K562 (cell line): ENCODE measurements at regions not wholly inside any gene's neighbourhood (a gene's known extent, or its start where the extent isn't known, plus 50 kb on each side); places are given as distances from the start of the nearest gene placed in this dataset.

Experiments
- ETS2 ChIP-seq: IDR thresholded peaks from 2 replicates; pipeline ENCODE4 v1.6.1; 2016; ENCODE audit warnings: borderline replicate concordance, missing genetic modification characterization, mild to moderate bottlenecking, moderate library complexity, missing compliant biosample characterization; ENCODE audit not compliant: poor library complexity, severe bottlenecking
- FOXP1 ChIP-seq: sonication (generic); formaldehyde crosslinking; IDR thresholded peaks from 2 replicates; pipeline ENCODE4 v1.8.0; 2022; ENCODE audit warnings: mild to moderate bottlenecking, missing genetic modification reagents
- ILF3 ChIP-seq: fragments of 450-650 bp; IDR thresholded peaks from 2 replicates; pipeline ENCODE4 v1.6.1; 2018; ENCODE audit warnings: antibody characterized with exemption, mild to moderate bottlenecking, moderate library complexity, borderline replicate concordance
- RBM15 ChIP-seq: fragments of 200-400 bp; formaldehyde crosslinking; IDR thresholded peaks from 2 replicates; pipeline ENCODE4 v1.6.1; 2018; ENCODE audit warnings: mild to moderate bottlenecking, low read length, moderate library complexity; ENCODE audit not compliant: insufficient read depth
- SRF ChIP-seq, 2 experiments: fragments of 250-450, 450-650 bp in 1 of 2; sonication (Bioruptor Pico) in 1 of 2; sonication (generic) in 1 of 2; formaldehyde crosslinking; IDR thresholded peaks; 2 replicates each; pipeline versions ENCODE4 v1.5.0 to v1.5.1; 2020 to 2022; ENCODE audit warnings: mild to moderate bottlenecking in 1 of 2, missing genetic modification reagents in 1 of 2
- ZBTB26 ChIP-seq: fragments of 450-650 bp; formaldehyde crosslinking; IDR thresholded peaks from 2 replicates; pipeline ENCODE4 v1.4.0; 2022; ENCODE audit warnings: missing genetic modification characterization
- ZBTB7A ChIP-seq: IDR thresholded peaks from 2 replicates; pipeline ENCODE4 v1.6.1; 2011; ENCODE audit warnings: low read depth, mild to moderate bottlenecking, low read length, moderate library complexity, borderline replicate concordance; ENCODE audit not compliant: control insufficient read depth
- ZMIZ1 ChIP-seq, 2 experiments: fragments of 150-350 bp in 1 of 2; IDR thresholded peaks; 2 replicates each; pipeline ENCODE4 v1.6.1; 2012 to 2016; ENCODE audit warnings: low read depth in 2 of 2, low read length in 2 of 2, mild to moderate bottlenecking in 1 of 2, moderate library complexity in 1 of 2
- ZNF12 ChIP-seq: sonication (generic); formaldehyde crosslinking; IDR thresholded peaks from 2 replicates; pipeline ENCODE4 v1.4.0; 2020; ENCODE audit warnings: mild to moderate bottlenecking, missing genetic modification reagents
- ZNF431 ChIP-seq: sonication (generic); formaldehyde crosslinking; IDR thresholded peaks from 2 replicates; pipeline ENCODE4 v1.8.0; 2022; ENCODE audit warnings: mild to moderate bottlenecking, missing genetic modification reagents
- ZNF766 ChIP-seq: fragments of 200-800 bp; sonication (Bioruptor generic); conservative IDR thresholded peaks from 2 replicates; pipeline ENCODE4 v1.6.1; 2016; ENCODE audit warnings: missing genetic modification characterization, missing compliant biosample characterization
- TF ChIP-seq, protein P1 (sequence below), 2 experiments: fragments of 450-650 bp in 1 of 2; sonication (generic) in 1 of 2; formaldehyde crosslinking in 1 of 2; IDR thresholded peaks; 2 replicates each; pipeline versions ENCODE4 v1.7.1 to v1.9.0; 2016 to 2022; ENCODE audit warnings: inconsistent platforms in 1 of 2, mild to moderate bottlenecking in 1 of 2, missing genetic modification reagents in 1 of 2

GRCh38 chr1:201594575-201595245, 55.8 kb downstream of the NAV1 start (continued):
- TF ChIP-seq, protein P1, sequence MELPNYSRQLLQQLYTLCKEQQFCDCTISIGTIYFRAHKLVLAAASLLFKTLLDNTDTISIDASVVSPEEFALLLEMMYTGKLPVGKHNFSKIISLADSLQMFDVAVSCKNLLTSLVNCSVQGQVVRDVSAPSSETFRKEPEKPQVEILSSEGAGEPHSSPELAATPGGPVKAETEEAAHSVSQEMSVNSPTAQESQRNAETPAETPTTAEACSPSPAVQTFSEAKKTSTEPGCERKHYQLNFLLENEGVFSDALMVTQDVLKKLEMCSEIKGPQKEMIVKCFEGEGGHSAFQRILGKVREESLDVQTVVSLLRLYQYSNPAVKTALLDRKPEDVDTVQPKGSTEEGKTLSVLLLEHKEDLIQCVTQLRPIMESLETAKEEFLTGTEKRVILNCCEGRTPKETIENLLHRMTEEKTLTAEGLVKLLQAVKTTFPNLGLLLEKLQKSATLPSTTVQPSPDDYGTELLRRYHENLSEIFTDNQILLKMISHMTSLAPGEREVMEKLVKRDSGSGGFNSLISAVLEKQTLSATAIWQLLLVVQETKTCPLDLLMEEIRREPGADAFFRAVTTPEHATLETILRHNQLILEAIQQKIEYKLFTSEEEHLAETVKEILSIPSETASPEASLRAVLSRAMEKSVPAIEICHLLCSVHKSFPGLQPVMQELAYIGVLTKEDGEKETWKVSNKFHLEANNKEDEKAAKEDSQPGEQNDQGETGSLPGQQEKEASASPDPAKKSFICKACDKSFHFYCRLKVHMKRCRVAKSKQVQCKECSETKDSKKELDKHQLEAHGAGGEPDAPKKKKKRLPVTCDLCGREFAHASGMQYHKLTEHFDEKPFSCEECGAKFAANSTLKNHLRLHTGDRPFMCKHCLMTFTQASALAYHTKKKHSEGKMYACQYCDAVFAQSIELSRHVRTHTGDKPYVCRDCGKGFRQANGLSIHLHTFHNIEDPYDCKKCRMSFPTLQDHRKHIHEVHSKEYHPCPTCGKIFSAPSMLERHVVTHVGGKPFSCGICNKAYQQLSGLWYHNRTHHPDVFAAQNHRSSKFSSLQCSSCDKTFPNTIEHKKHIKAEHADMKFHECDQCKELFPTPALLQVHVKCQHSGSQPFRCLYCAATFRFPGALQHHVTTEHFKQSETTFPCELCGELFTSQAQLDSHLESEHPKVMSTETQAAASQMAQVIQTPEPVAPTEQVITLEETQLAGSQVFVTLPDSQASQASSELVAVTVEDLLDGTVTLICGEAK (IDR thresholded peaks at IDR 0.05): 0 out of 2 replicates have a peak, but pooled peaks have one; percentile 49
- TF ChIP-seq, protein P1 (CRISPR knock-in tag; IDR thresholded peaks at IDR 0.05): no peak
- TF ChIP-seq ZNF12 (CRISPR knock-in tag): peak; percentile 50; the same call in 1 of the 2 replicates
- peak; percentile 55; the same call in 1 of the 2 replicates for TF ChIP-seq ZNF766 (CRISPR knock-in tag)
- no peak for TF ChIP-seq RBM15
- peak in 1 of 2 experiments; percentile 65; a peak in 1 of 4 replicates for TF ChIP-seq SRF (CRISPR knock-in tag; IDR thresholded peaks at IDR 0.05)
- peak; percentile 12; the same call in 1 of the 2 replicates for TF ChIP-seq ZBTB26
- TF ChIP-seq ZBTB7A: peak; percentile 65; the same call in 1 of the 2 replicates
- TF ChIP-seq ETS2: no peak
- TF ChIP-seq FOXP1 (CRISPR knock-in tag): peak; percentile 83; the same call in 1 of the 2 replicates
- no peak for TF ChIP-seq ZMIZ1 (IDR thresholded peaks at IDR 0.05; ENCODE audit: low read depth in 2 of 2, low read length in 2 of 2)
- TF ChIP-seq ILF3: no peak
- peak; percentile 27; the same call in 1 of the 2 replicates for TF ChIP-seq ZNF431 (CRISPR knock-in tag)
